Astrocyte of the cerebellum (primary cell): ENCODE measurements at regions not wholly inside any gene's neighbourhood (a gene's known extent, or its start where the extent isn't known, plus 50 kb on each side); places are given as distances from the start of the nearest gene placed in this dataset.

Experiments used
- DNase-seq: peaks from one replicate; pipeline ENCODE4 v3.0.0-alpha.2; 2011; ENCODE audit warnings: low read depth
- H3K4me3 ChIP-seq: 2 replicates; pipeline ENCODE4 v1.5.1; 2011; ENCODE audit warnings: mild to moderate bottlenecking, low read depth, low read length, moderate library complexity
- CTCF ChIP-seq: IDR thresholded peaks from 2 replicates; pipeline ENCODE4 v1.5.1; 2012; ENCODE audit warnings: low read length, low read depth, moderate library complexity, mild to moderate bottlenecking; ENCODE audit errors: missing control alignments
- in situ Hi-C: cut with HindIII; loops from 2 replicates; pipeline ENCODE4 v1.10.0; 2017; ENCODE audit warnings: low sequenced_read_pairs

GRCh38 chr1:216960716-216961115, 237.5 kb upstream of the ESRRG start:
- DNase-seq: no peak
- no peak overlapping the region for H3K4me3 ChIP-seq
- in situ Hi-C loops: no loop called here
- no peak for TF ChIP-seq CTCF

- TF ChIP-seq CTCF: no peak
- in situ Hi-C loops: no loop called here
- DNase-seq: no peak
- H3K4me3 ChIP-seq: no peak overlapping the region
Observed at GRCh38 chr1:216958569-216958968, 235.3 kb upstream of the ESRRG start.

GRCh38 chr1:216953495-216953894, 230.3 kb upstream of the ESRRG start:
- no peak for TF ChIP-seq CTCF
- H3K4me3 ChIP-seq: no peak overlapping the region
- no peak for DNase-seq
- in situ Hi-C loops: no loop called here

GRCh38 chr1:216952864-216953263, 229.6 kb upstream of the ESRRG start:
- DNase-seq: no peak
- in situ Hi-C loops: no loop called here
- TF ChIP-seq CTCF: no peak
- H3K4me3 ChIP-seq: no peak overlapping the region

- in situ Hi-C loops: no loop called here
- TF ChIP-seq CTCF: no peak
- no peak for DNase-seq
- H3K4me3 ChIP-seq: no peak overlapping the region
Observed at GRCh38 chr1:216945538-216946080, 222.4 kb upstream of the ESRRG start.

GRCh38 chr1:216944864-216945510, 221.8 kb upstream of the ESRRG start:
- no peak for TF ChIP-seq CTCF
- in situ Hi-C loops: no loop called here
- no peak overlapping the region for H3K4me3 ChIP-seq
- no peak for DNase-seq
